Posterior cingulate gyrus (tissue), 11 donors: ENCODE measurements at regions not wholly inside any gene's neighbourhood (a gene's known extent, or its start where the extent isn't known, plus 50 kb on each side); places are given as distances from the start of the nearest gene placed in this dataset.
"Not testable (repeated sequence)": the region's sequence is repeated elsewhere in the genome, so short reads cannot be mapped to it uniquely, and the experiment has no call there.

Source experiments
- DNase-seq, 10 donors: peaks; one replicate each; pipeline versions ENCODE4 v3.0.0 to v3.0.0-alpha.2; 2020 to 2021; ENCODE audit warnings: mixed read lengths in 3 of 10
- intact Hi-C: fragments of 100-400 bp; cut with DNase I; formaldehyde crosslinking; loops from one replicate; pipeline ENCODE4 v1.15.1; 2023

DNA sequence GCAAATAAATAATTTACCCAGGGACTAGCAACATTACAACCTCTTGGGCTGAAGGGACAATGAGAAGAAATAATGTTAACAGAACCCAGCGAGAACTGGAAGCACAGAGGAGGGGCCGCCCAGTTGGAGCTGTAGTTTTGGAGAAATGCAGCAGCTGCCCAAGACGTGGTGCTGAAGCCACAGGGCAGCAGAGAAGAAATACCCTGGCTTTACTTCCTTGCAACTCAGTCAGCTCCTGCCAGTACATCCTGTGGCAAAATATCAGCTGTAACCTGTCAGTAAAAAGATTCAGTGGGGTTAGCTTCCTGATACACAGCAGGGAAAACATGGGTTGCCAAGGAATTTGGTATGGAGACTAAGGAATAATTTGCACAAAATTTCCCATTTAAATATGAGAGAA is 283.6 kb upstream of the USP25 start:
- DNase-seq, result peak in 2 of 10 donors; percentile 4 to 74
- intact Hi-C loops, result no loop called here

DNA sequence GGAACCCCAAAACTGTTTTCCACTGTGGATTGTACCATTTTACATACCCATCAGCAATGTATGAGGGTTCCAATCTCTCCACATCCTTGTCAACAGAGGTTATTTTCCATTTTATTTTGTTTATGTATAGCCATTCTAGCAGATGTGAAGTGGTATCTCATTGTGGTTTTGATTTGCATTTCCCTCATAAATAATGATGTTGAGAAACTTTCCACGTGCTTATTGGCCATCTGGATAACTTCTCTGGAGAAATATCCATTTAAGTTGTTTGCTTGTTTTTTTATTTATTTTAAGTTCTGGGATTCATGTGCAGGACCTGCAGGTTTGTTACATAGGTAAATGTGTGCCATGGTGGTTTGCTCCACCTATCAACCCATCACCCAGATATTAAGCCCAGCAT is 280.2 kb upstream of the USP25 start:
- intact Hi-C loops, result no loop called here

DNA sequence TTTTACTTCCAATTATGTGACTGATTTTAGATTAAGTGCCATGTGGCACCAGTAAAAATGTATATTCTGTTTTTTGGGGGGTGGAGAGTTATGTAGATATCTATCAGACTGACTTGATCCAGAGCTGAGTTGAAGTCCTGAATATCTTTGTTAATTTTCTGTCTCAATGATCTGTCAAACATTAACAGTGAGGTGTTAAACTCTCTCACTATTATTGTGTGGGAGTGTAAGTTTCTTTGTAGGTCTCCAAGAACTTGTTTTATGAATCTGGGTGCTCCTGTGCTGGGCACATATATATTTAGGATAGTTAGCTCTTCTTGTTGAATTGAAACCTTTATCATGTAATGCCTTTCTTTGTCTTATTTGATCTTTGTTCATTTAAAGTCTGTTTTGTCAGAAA is 276.5 kb upstream of the USP25 start:
- intact Hi-C loops, result no loop called here
- no peak for DNase-seq

More for the DNA sequence above, 280.2 kb upstream of the USP25 start:
- no peak for DNase-seq

DNA sequence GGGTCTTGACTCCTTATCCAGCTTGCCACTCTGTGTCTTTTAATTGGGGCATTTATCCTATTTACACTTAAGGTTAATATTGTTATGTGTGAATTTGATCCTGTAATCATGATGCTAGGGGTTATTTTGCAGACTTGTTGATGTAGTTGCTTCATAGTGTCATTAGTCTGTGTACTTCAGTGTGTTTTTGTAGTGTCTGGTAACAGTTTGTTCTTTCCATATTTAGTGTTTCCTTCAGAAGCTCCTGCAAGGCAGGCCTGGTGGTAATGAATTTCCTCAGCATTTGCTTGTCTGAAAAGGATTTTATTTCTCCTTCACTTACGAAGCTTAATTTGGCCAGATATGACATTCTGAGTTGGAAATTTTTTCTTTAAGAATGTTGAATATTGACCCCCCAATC is 276.0 kb upstream of the USP25 start:
- intact Hi-C loops, DNase-seq: not testable (repeated sequence)

DNA sequence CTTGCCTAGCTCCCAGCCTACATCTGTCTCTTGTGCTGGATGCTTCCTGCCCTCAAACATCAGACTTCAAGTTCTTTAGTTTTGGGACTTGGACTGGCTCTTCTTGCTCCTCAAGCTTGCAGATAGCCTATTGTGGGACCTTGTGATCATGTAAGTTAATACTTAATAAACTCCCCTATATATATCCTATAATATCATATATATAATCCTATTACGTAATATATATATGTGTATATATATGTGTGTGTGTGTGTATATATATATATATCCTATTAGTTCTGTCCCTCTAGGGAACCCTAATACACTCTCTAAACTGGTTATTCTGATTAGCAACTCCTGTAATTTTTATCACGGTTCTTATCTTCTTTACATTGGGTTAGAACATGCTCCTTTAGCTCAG is 274.9 kb upstream of the USP25 start:
- intact Hi-C loops, result not testable (repeated sequence)

DNA sequence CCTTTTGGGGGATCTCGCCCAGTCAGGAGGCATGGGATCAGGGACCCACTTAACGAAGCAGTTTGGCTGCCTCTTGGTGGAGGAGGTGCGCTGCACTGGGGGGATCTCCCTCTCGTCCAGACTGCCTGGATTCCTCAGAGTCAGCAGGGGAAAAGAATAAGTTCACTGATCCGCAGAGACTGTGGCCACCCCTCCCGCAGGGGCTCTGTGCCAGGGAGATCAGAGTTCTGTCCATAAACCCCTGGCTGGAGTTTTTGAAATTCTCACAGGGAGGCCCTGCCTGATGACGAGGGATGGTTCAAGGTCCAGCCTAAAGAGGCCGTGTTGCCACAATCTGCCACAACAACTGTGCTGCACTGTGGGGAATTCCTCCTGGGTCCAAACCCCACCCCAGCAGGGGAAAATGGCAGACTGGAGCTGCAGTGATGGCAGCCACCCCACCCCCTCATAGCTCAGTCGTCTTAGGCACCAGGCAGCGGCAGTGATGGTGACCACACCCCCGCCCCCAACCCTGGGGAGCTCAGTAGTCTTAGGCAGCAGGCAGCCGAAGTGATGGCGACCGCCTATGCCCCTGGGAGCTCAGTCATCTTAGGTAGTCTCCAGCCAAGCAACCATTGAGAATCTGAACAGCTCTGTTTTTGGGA is 273.8 kb upstream of the USP25 start:
- intact Hi-C loops, result no loop called here
- peak in 2 of 10 donors; percentile 47 to 55 for DNase-seq

More for the DNA sequence above, 274.9 kb upstream of the USP25 start:
- not testable (repeated sequence) for DNase-seq

DNA sequence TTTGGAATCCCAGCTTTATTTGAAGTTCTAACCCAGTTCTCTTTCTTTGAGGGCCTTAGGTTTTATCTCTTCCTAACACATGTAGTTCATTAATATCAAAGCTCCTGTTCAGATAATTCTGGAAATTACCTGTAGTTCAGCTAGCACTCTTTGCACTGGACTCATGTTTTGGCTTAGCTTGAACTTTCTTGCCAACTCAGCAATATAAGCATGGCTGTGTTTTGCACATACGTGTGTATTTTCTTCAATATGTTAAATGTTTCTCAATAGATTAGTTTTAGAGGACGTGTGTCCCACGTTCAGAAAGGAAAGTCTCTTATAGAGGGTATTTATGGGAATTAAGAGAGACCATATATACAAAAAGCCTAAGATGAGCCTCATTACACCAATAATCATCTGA is 271.8 kb upstream of the USP25 start:
- DNase-seq, result no peak
- intact Hi-C loops, result no loop called here

DNA sequence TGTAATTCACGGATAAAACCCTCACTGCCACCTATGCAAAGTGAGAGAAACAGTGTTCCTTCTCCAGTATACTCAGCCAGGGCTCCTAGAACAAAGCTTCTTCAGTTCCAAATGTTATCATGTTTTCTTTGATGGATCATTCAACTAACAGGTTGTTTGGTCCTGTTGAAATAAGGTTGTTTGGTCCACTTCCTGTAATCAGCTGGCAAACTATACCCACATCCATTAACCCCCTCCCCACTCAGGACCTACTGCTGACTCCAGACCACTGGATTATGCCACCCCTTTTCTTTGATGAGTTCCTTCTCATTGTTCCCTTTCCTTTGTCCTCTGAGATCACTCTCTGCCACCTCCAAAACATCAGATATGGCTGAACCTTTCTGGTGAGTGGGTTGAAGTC is 267.7 kb upstream of the USP25 start:
- no peak for DNase-seq
- intact Hi-C loops, result no loop called here

DNA sequence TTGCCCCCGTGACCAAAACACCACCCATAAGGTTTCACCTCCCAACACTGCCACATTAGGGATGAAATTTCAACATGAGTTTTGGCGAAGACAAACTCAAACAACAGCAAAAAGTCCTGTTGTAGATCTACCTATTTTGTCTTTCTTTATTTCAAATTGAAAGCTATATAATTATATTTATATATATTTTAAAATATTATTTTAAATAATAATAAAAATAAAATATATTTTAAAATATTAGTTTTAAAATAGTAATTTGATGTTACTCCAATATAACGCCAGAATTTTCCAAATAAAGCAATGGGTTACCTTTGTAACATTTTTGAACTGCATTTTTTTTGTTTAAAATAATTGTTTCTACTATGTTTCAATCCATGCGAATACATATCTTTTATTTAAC is 263.5 kb upstream of the USP25 start:
- intact Hi-C loops, result no loop called here

DNA sequence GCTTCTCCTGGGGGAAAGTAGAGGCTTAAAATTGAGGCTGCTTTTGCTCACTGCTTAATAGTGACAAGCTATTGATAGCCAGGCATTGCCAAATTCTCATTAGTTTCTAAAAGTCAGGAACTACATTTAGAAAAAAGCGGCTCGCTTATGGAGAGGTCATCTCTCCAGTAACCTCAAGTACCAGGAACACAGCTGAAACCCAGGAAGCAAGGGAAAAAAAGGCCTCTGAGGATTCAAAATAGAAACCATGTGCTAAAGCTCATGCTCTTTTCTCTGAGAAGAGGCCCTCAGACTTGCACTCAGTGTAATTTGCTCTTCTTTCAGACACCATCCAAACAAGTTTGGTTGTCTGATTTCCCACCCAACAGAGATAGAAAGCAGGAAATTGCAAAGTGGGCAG is 261.4 kb upstream of the USP25 start:
- DNase-seq, result no peak
- intact Hi-C loops, result no loop called here

More for the DNA sequence above, 263.5 kb upstream of the USP25 start:
- DNase-seq, result no peak

DNA sequence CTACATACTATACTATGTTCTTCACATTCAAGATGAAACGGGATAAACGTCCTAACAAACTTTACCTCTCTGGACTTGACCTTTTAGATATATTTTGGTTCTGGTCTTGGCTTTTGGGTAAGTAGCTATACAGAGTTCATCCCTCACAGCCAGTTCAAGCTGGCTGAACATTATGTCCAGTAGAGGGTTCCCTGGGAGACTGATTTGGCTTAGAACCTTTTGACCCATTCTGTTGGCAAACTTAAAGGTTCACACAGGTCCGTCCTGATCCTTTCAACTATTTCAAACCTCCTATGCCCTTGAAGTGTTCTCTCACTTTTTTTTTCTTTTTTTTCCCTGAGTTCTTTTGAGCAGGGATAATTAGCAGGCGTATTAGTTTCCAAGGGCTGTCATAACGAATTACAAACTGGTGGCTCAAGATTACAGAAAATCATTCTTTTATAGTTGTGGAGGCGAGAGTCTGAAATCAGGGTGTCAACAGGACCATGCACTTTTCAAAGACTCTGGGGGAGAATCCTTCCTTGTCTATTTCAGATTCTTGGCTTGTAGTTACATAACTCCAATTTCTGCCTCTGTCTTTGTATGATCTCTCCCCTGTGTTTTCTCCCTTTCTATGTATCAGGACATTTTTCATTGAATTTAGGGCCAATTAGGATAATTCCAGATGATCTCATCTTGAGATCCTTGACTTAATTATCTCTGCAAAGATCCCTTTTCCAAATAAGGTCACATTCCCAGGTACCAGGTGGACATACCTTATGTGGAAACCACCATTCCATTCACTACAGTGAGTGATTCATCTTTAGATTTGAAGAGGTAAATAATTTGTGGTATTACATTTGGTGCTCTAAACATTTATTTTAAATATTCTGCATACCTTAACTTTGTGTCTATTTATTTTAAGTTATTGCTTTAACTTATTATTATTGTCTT is 257.4 kb upstream of the USP25 start:
- intact Hi-C loops, result no loop called here
- no peak for DNase-seq

DNA sequence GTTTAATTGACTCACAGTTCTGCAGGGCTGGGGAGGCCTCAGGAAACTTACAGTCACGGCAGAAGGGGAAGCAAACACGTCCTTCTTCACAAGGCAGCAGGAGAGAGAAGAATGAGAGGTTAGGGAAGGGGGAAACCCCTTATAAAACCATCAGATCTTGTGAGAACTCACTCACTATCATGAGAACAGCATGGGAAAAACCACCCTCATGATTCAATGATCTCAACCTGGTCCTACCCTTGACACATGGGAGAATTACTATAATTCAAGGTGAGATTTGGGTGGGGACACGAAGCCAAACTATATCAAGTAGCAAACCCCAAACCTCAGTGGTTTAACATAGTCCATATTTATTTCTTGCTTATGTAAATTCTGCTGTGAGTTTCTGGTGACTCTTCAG is 252.0 kb upstream of the USP25 start:
- intact Hi-C loops, DNase-seq: not testable (repeated sequence)

DNA sequence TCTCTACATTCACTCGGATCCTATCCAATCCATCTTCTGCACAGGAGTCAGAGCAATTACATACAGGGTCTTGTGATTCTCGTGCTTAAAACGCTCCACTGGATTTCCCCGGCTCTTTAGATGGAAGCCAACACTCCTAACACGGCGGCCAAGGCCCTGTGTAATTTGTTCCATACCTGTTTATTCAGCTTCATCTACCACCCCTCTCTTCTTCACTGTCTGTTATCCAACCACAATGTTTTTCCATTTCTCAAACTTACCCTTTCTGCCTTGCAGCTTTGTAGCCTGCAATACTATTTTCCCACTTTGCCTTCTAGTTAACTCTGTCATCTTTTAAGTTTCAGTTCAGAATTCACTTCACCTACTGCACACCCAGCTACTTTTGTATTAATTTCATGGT is 249.6 kb upstream of the USP25 start:
- no peak for DNase-seq
- intact Hi-C loops, result loop anchor here (5.0 kb wide), 3 partner anchors 418 to 1218 kb away; partner anchors contain the start of gene NRIP1

DNA sequence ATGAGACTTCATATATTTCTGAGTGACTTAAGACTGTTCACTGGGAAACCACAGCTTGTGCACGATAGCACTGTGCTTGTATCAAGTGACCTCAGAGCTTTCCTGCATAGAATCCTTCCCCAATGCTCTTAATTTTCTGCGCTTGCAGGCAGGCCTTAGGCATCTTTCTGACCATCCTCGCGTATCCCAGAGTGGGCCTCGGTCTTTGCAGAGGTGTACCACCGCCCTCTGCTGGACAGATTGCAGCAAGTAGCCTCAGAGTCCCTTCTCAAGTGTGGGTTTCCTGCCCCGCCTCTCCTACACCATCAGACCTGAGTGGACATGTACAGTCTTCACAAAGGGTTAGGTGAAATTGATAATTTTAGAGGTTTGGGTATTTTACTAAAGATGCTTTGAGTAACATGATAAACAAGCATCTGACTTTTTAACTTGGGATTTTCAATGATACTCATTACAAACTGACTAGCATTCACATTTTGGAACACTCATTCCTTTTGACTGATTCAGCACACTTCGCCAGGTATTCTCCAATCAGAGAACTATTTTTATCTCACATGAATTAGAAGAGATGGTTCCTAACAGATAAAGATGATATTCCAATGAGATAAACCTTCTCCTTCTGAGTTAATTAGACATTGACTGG is 246.5 kb upstream of the USP25 start:
- intact Hi-C loops, result loop anchor here (1.0 to 5.0 kb wide), 5 partner anchors 421 to 1221 kb away; partner anchors contain the start of gene NRIP1

DNA sequence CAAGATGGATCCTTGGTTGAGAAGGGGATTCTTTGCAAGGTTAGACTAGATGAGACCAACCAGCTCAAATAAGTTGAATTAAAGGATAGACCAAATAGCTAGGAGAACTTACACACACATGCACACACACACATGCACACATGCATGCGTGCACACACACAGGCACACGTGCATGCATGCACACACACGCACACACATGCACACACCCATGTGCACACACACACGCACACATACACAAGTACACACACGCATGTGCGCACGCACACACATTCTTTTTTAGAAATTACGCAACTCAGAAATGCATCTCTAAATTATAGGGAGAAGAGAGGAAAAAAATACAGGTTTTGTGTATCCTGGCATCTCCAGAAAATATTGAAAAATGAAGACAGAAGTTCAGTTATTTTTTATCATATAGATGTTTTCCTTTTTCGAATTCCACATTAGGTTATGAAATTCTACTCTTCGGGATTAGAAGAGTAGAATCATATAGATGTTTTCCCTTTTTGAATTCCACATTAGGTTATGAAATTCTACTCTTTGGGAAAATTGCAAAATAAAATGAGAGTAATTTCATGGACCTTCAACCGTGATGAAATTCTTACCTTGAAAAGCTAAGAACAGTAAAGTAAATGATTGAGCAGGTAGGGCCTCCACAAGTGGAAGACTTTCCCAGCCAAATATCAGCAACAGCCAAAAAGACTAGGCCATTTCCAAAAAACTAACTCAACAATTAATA is 243.2 kb upstream of the USP25 start:
- intact Hi-C loops, result no loop called here
- no peak for DNase-seq

More for the DNA sequence above, 246.5 kb upstream of the USP25 start:
- peak; percentile 77 to 98 (median 92) for DNase-seq

DNA sequence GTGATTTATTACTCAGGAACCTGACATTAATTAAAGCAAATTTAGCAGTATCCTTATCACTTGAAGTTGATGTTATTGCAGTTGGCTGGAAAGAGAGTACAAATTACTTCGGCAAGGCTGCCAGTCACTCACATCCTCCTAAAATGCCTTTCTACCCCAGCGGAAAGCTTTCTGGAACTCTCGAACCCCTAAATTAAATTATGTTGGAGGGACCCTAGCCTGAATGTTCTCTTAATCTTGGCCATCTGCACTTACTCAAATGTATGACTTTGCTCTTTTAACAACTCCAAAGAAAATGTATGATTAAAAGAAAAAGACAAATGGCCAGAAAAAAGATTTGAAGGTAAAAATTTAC is 242.6 kb upstream of the USP25 start:
- intact Hi-C loops, result no loop called here
- DNase-seq, result no peak

DNA sequence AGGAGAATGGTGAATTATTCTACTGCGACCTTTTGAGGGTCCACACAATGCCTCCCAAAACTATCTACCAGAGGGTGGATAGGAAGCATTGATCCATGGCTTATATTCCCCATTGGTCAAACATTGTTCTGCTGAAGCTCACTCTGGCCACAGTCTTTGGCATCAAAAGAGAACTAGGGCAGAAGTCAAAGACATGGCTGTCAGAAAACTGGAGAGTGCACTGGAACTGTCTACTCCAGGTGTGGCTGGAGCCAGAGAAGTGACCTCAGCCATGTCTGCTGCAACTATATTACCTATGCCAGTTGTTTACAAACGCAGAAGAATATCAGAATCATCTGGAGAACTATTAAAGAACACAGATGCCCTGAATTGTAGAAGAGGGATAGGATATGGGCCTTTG is 238.7 kb upstream of the USP25 start:
- intact Hi-C loops, result no loop called here
- no peak for DNase-seq

DNA sequence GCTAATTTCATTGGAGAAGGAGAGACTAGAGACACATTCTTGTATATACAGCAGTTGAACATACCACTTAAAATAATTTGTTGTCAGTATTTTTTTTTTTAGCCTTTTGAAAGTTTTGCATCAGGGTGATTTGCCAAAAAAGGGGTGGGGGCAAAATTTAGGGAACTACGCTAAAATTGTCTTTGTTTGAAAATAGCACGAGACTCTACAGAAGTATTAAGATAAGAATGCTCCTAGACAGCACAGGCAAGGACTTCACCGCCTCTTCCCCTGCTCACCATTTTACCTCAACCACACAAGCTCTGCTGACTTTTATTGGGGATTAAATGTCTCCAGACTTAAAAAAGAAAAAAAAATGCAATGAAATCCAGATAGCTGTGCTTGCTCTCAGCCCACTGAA is 236.1 kb upstream of the USP25 start:
- DNase-seq, result no peak
- intact Hi-C loops, result no loop called here

DNA sequence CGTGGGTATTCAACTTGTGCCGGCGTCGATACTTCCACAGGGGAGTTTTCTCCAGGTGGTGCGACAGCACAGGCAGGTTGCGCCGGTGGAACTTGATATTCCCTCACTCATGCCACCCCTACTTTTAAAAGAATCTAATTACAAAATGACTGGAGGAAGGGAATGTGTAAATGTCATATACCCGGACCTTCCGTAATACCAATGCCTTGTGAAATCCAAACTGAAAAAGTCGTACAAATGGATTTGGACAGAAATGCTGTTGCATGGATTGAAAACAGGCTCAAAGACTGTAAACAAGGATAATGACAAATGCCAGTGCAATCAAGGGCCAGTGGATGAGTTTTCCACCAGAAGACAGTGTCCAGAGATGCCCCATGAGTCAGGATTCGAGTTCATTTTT is 235.3 kb upstream of the USP25 start:
- intact Hi-C loops, result no loop called here
- no peak for DNase-seq

DNA sequence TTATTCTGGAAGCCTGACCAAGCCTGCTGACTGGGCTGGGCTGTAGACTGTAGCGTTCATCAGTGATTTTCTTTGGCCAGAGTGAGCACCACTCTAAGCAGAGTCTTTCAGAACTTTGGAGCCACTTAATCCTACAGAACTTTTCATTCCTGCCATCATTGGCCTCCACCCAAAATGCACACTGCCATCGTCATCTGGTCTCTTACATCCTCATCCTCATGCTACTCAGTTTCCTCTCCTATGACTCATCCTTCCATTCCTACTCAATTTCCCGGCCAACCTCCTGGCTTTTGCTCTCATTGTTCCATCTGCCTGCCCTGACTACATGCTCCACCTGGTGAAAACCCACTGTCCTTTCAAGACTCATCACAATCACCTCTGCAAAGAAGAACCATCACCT is 233.8 kb upstream of the USP25 start:
- DNase-seq, result peak in 1 of 10 donors; percentile 36
- intact Hi-C loops, result no loop called here

DNA sequence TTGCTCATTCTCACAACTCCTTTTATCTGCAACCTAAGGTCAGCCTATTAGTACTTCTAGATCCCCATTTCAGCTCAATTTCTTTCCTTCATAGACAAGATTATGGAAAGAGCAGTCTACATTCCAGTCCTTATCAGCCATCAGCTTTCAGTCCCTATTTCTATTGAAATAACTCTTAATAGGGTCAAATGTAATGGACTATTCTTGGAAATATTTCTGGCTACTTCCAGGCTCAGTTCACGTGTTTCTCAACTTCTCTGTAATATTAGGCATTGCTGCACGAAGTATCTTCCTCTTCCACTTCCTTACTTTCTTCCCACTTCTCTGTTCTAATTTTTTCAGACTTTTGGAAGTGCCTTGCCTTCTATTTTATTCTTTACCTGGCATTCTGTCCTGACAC is 232.9 kb upstream of the USP25 start:
- DNase-seq, result no peak
- intact Hi-C loops, result no loop called here
